NOMO-1 treated with dmso at 0.1 percent for 144 hours (cell line): ENCODE measurements at regions not wholly inside any gene's neighbourhood (a gene's known extent, or its start where the extent isn't known, plus 50 kb on each side); places are given as distances from the start of the nearest gene placed in this dataset.

ENCODE experiments used
- DNase-seq: peaks from one replicate; lab custom pipeline; 2025; ENCODE audit not compliant: unreplicated experiment; lab: John Stamatoyannopoulos, UW

GRCh38 chr5:68915079-68915478, 178.7 kb upstream of the SLC30A5 start:
- DNase-seq, result no peak

GRCh38 chr5:68918306-68918705, 175.5 kb upstream of the SLC30A5 start:
- no peak for DNase-seq

- DNase-seq, result no peak
Observed at GRCh38 chr5:68919988-68920490, 173.8 kb upstream of the SLC30A5 start.

GRCh38 chr5:68920888-68921287, 172.9 kb upstream of the SLC30A5 start:
- DNase-seq, result no peak

GRCh38 chr5:68922172-68922987, 171.4 kb upstream of the SLC30A5 start:
- no peak for DNase-seq

- no peak for DNase-seq
Observed at GRCh38 chr5:68924481-68925145, 169.2 kb upstream of the SLC30A5 start.

- no peak for DNase-seq
Observed at GRCh38 chr5:68928617-68929302, 165.1 kb upstream of the SLC30A5 start.

- DNase-seq, result no peak
Observed at GRCh38 chr5:68930139-68930538, 163.7 kb upstream of the SLC30A5 start.

GRCh38 chr5:68932830-68933434, 160.9 kb upstream of the SLC30A5 start:
- DNase-seq, result no peak

- no peak for DNase-seq
Observed at GRCh38 chr5:68942169-68942568, 151.6 kb upstream of the SLC30A5 start.

GRCh38 chr5:68946728-68947127, 147.1 kb upstream of the SLC30A5 start:
- no peak for DNase-seq

- DNase-seq, result no peak
Observed at GRCh38 chr5:68947986-68948385, 145.8 kb upstream of the SLC30A5 start.

- DNase-seq, result no peak
Observed at GRCh38 chr5:68949256-68949655, 144.6 kb upstream of the SLC30A5 start.

- DNase-seq, result no peak
Observed at GRCh38 chr5:68949711-68950110, 144.1 kb upstream of the SLC30A5 start.

- DNase-seq, result no peak
Observed at GRCh38 chr5:68950125-68950524, 143.7 kb upstream of the SLC30A5 start.

- DNase-seq, result no peak
Observed at GRCh38 chr5:68950930-68951329, 142.9 kb upstream of the SLC30A5 start.

GRCh38 chr5:68953231-68953874, 140.5 kb upstream of the SLC30A5 start:
- DNase-seq, result no peak

GRCh38 chr5:68953875-68954617, 139.8 kb upstream of the SLC30A5 start:
- no peak for DNase-seq

- no peak for DNase-seq
Observed at GRCh38 chr5:68954618-68954910, 139.2 kb upstream of the SLC30A5 start.

- DNase-seq, result no peak
Observed at GRCh38 chr5:68957591-68957990, 136.2 kb upstream of the SLC30A5 start.
